Skeletal muscle cell (primary cell): ENCODE measurements at regions not wholly inside any gene's neighbourhood (a gene's known extent, or its start where the extent isn't known, plus 50 kb on each side); places are given as distances from the start of the nearest gene placed in this dataset.
"Not testable (repeated sequence)": the region's sequence is repeated elsewhere in the genome, so short reads cannot be mapped to it uniquely, and the experiment has no call there.

ENCODE experiments used
- DNase-seq: peaks from one replicate; pipeline ENCODE4 v3.0.0-alpha.2; 2010; ENCODE audit warnings: low read depth
- H3K4me3 ChIP-seq: 2 replicates; pipeline ENCODE4 v1.5.1; 2011; ENCODE audit warnings: low read depth, mild to moderate bottlenecking, control low read depth, low read length, moderate library complexity

GRCh38 chr1:228796945-228797344 is 61.7 kb downstream of the RHOU start:
- H3K4me3 ChIP-seq, DNase-seq: not testable (repeated sequence)

GRCh38 chr1:228798035-228798434 is 62.8 kb downstream of the RHOU start:
- no peak for DNase-seq
- no peak overlapping the region for H3K4me3 ChIP-seq

DNA sequence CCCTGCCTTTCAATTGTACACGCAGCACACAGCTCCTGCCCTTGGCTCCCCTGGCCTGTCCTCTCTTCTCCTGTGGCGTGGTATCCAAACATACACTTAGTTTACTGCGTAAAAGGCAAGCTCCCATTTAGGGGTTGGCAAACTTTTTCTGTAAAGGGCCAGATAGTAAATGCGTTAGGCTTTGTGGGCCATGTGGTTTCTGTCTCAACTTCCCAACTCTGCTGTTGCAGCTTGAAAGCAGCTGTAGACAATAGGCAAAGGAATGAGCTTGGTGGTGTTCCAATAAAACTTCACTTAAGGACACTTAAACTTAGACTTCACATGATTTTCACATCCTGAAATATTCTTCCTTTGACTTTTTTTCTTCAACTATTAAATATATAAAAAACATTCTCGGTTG is 63.3 kb downstream of the RHOU start:
- no peak for DNase-seq
- H3K4me3 ChIP-seq, result no peak overlapping the region

- DNase-seq, result no peak
- H3K4me3 ChIP-seq, result no peak overlapping the region
These were observed 64.6 kb downstream of the RHOU start for GRCh38 chr1:228799924-228800323.

DNA sequence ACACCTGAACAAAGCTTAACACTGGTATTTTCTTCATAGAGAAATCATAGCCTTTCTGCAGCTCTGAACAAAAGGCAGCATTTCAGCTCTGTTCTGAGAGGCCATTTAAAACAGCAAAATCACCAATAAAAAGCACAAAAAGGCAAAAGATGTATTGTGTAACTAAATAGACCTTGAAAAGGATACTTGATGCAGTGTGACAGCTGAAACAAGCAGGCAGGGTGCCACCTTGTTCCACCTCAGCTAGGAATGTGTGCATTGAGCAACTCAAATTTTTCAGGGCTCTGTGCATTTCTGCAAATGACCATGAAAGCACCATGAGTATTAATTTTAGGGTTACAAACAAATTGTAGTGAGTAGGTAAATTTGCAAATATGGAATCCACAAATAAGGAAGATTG is 65.8 kb downstream of the RHOU start:
- DNase-seq, result no peak
- H3K4me3 ChIP-seq, result no peak overlapping the region

DNA sequence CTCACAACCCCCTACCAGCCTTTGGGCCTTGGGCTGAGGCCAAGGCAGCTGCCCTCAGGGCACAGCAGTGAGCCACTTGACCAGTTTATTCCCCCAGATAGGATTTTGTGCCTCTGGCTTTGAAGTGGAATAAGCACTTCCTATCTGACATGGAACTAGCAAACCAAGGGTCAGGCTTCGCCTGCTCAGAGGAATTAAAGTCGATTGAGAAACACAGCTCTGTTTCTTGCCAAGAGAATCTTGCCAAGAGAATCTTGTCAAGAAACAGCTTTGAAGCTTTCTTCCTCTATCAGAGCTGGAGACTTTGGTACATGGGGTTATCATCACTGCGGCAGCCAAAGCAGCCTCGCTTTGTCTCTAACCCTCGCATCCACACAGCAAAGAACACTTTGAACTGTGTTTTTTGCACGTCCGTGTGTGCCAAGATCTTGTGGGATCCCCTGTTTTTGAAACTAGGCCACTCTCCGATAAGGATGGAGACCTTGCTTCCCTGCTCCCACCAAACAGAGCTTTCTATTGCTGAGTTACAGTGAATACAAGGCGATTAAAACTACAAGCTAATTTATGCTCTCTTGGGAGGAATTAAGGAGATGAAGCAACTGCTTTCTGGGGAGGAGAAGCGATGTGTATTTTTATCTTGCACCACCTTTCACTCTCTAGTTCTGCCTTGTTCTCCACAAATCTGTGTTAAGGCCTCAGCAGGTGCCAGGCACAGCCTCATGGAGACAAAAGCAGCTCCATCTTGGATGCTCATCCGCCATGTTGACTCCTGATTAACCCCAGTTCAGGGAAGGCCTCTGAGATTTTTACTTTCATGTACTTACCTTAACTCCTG is 67.3 kb downstream of the RHOU start:
- no peak for DNase-seq
- H3K4me3 ChIP-seq, result no peak overlapping the region

DNA sequence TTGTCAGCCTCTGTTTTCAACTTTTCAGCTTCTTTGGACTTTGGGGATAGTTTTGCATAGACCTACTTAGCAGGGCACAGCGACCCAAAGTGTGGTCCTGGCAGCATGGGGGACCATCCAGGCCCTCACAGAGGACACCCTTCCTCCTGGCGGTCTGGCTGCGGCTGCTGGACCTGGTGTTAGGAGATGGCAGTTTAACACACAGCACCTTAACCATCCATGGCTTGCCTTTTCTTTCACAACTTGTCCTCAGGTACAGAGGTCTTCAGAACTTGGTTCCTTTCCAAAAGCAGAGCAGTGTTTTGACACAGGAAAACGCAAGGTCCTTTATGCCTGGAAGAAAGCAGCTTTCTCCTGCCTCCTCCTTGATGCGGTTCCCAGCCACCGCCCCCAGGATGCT is 68.1 kb downstream of the RHOU start:
- H3K4me3 ChIP-seq, result no peak overlapping the region

GRCh38 chr1:228804173-228804572 is 68.9 kb downstream of the RHOU start:
- no peak overlapping the region for H3K4me3 ChIP-seq
- no peak for DNase-seq

More for the DNA sequence above, 68.1 kb downstream of the RHOU start:
- no peak for DNase-seq

DNA sequence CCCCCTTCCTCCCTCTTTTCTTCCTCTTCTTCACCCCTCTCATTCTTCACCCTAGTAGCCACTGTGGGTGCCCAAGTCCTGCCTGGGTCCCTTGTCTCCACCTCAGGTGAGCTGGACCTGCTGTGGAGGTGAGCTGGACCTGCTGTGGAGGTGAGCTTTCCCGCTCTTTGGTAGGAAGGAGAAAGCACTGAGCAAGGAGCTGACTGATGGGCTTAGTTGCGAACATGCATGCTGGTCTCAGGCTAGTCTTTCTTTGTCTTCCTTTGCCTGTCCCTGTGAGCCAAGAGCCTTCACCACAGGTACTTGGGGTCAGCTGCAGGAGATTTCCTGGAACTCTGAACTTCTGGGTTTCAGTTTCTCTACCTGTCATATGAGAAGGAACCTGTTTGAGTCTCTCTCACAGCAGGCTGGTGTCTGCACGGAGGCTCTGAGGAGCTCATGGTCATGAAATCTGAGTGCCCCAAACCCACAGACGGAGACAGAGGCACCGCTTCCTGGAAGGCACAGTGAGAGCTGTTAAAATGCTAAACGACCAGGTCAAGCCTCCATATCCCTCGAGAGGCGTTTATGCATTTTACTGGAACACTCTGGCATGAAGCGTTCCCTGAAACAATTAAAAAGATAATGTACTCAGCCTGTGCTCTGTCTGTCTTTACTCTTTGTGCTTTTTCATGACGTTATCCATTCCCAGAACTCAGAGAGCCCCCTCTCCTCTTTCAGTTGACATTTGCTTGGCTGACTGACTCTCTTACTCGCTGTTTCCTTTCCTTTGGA is 69.5 kb downstream of the RHOU start:
- no peak for DNase-seq
- H3K4me3 ChIP-seq, result no peak overlapping the region

DNA sequence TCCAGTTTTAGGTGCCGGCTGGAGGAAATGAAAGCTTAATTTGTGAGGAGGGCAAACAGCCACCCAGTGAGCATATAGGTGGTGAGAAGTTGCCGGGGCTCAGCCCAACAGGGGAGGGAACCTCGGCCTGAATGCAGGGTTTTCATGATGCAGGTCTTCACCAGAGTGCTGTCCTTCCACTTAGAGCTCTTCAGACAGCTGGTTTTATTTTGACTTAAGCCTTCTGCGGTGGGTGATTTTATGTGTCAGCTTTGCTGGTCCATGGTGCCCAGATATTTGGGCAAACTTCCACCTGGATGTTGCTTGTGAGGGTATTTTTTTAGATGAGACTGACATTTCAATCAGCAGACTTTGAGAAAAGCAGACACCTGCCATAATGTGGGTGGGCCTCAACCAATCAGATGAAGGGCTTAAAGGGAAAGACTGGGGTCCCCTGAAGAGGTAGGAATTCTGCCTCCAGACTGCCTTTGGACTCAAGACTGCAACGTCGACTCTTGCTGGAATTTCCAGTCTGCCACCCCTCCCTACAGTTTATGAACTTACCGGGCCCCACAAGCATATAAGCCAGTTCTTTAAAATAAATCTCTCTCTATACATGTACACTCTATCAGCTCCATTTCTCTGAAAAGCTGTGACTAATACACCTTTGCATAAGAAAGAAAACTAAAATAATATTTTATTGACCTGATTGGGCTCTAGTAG is 72.8 kb downstream of the RHOU start:
- no peak for DNase-seq
- no peak overlapping the region for H3K4me3 ChIP-seq

GRCh38 chr1:228809621-228810394 is 74.5 kb downstream of the RHOU start:
- DNase-seq, result no peak
- H3K4me3 ChIP-seq, result no peak overlapping the region

GRCh38 chr1:228810395-228810758 is 75.1 kb downstream of the RHOU start:
- H3K4me3 ChIP-seq, result no peak overlapping the region
- no peak for DNase-seq

- no peak for DNase-seq
These were observed 75.8 kb downstream of the RHOU start for GRCh38 chr1:228810878-228811711.

GRCh38 chr1:228811712-228812305 is 76.5 kb downstream of the RHOU start:
- no peak overlapping the region for H3K4me3 ChIP-seq
- no peak for DNase-seq

More at GRCh38 chr1:228810878-228811711, 75.8 kb downstream of the RHOU start:
- no peak overlapping the region for H3K4me3 ChIP-seq

DNA sequence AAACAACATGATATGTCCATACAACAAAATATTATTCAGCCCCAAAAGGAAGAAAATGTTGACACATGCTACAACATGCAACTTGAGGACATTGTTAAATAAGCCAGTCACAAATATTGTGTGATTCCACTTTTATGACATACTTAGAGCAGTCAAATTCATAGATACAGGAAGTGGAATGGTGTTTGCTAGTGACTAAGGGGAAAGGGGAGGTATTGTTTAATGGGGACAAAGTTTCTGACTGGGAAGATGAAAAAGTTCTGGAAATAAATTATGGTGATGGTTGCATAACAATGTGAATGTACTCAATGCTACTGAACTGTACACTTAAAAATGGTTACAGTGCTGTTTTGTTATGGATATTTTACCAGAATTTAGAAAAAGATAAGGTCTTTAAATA is 77.7 kb downstream of the RHOU start:
- DNase-seq, result no peak
- no peak overlapping the region for H3K4me3 ChIP-seq

GRCh38 chr1:228814176-228814575 is 78.9 kb downstream of the RHOU start:
- DNase-seq, result no peak
- no peak overlapping the region for H3K4me3 ChIP-seq

DNA sequence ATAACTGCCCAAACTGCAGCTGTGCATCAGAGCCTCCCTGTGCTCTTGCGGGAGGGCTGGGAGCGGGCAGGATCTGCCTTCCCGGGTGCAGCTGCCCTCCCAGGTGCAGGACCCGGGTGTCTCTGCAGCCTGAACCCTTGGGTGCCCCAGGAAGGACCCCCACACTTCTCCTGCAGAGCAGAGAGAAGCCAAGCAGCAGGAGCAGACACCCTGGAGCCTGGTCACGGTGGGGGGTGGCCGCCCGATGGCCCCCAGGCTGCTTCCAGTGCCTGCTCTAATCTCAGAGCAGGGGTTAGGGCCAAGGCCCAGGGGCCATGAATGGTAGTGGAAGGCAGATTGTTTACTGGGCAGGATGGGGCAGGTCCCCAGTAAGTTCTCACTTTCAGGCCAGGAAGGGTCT is 83.0 kb downstream of the RHOU start:
- DNase-seq, result no peak
- no peak overlapping the region for H3K4me3 ChIP-seq

DNA sequence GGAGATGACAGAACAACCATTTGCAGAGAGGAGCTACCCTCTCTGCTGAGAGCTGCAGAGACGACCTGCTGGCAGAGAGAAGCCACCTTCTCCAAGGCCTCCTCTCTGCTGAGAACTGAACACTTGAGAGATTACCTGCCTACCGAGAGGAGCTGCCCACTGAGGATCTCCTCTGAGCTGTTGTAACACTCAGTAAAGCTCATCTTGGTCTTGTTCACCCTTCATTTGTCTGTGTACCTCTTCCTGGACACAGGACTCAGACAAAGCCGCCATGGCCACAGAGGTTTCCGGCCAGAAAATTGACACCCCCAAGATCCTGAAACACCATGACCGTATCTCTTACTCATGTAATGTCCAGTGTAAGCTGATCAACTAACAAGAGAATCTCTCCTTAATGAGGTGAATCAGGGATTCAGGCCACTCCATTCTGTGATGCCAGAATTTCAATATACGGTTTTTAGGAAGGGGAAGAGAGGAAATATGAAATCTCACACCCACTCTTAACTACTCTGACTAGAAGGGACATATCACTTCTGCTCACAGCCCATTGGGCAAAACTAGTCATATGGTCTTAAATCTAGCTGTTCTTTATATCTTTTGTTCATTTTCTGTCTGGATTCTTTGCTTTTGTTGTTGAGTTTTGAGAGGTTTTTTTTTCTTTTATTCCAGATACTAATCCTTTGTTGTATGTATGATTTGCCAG is 83.8 kb downstream of the RHOU start:
- no peak overlapping the region for H3K4me3 ChIP-seq
- no peak for DNase-seq
